Panc1 (cell line): ENCODE measurements at regions not wholly inside any gene's neighbourhood (a gene's known extent, or its start where the extent isn't known, plus 50 kb on each side); places are given as distances from the start of the nearest gene placed in this dataset.

Source experiments
- ATAC-seq: fragments of 200-7000 bp; cut with Tn5 transposase; 2 replicates; pipeline ENCODE4 v1.9.1; 2020; ENCODE audit warnings: mild to moderate bottlenecking, moderate library complexity
- BruUV-seq: library from RNA; stranded (reverse); fragments of 400-500 nt; replicated peaks from 2 replicates; lab custom pipeline; 2021; lab: Mats Ljungman, UMichigan
- CTCF ChIA-PET: fragments of 300-600 bp; sonication (Branson Sonifier 250); formaldehyde crosslinking; loops from one replicate; lab custom pipeline; 2022; ENCODE audit warnings: antibody characterized with exemption; lab: Charles Lee
- POLR2A ChIA-PET: fragments of 300-600 bp; sonication (Branson Sonifier 250); formaldehyde crosslinking; loops from one replicate; lab custom pipeline; 2022; ENCODE audit warnings: antibody characterized with exemption; lab: Charles Lee
- DNase-seq: peaks from one replicate; pipeline ENCODE4 v3.0.0-alpha.2; 2010; ENCODE audit warnings: low read depth, low spot score
- H3K27ac ChIP-seq: 2 replicates; pipeline ENCODE4 v1.5.1; 2011; ENCODE audit warnings: mild to moderate bottlenecking, low read length, inconsistent platforms
- H3K27me3 ChIP-seq: fragments of 200-500 bp; sonication (Bioruptor generic); 2 replicates; pipeline ENCODE4 v1.6.0; 2014; ENCODE audit warnings: low read length, inconsistent platforms; ENCODE audit not compliant: control insufficient read depth, insufficient read depth
- H3K36me3 ChIP-seq: fragments of 200-500 bp; sonication (Bioruptor generic); 2 replicates; pipeline ENCODE4 v1.5.1; 2014; ENCODE audit warnings: inconsistent platforms, mild to moderate bottlenecking, low read length, moderate library complexity; ENCODE audit not compliant: control insufficient read depth, insufficient read depth
- H3K4me1 ChIP-seq: 2 replicates; pipeline ENCODE4 v1.5.1; 2011; ENCODE audit warnings: inconsistent platforms, mild to moderate bottlenecking, low read length, moderate library complexity; ENCODE audit not compliant: control insufficient read depth, insufficient read depth
- H3K4me3 ChIP-seq, 2 experiments: 2 replicates each; pipeline ENCODE4 v1.5.1; 2011 to 2012; ENCODE audit warnings: low read depth in 2 of 2, low read length in 2 of 2, mild to moderate bottlenecking in 2 of 2, inconsistent platforms in 1 of 2, moderate library complexity in 1 of 2
- H3K9me3 ChIP-seq: fragments of 200-500 bp; sonication (Bioruptor generic); 2 replicates; pipeline ENCODE4 v1.5.1; 2014; ENCODE audit warnings: low read depth, mild to moderate bottlenecking, inconsistent platforms, low read length, moderate library complexity; ENCODE audit not compliant: control insufficient read depth, insufficient read depth
- CTCF ChIP-seq: fragments of 450-650 bp; IDR thresholded peaks from 2 replicates; pipeline ENCODE4 v1.5.1; 2017; ENCODE audit warnings: mild to moderate bottlenecking
- POLR2AphosphoS5 ChIP-seq: IDR thresholded peaks from 2 replicates; pipeline ENCODE4 v1.6.1; 2012; ENCODE audit warnings: mild to moderate bottlenecking, low read depth, low read length, moderate library complexity
- SIN3A ChIP-seq: IDR thresholded peaks from 2 replicates; pipeline ENCODE4 v1.6.1; 2012; ENCODE audit warnings: low read depth, mild to moderate bottlenecking, low read length, moderate library complexity, borderline replicate concordance; ENCODE audit not compliant: insufficient read depth
- TCF7L2 ChIP-seq: IDR thresholded peaks from 2 replicates; pipeline ENCODE4 v1.6.1; 2011; ENCODE audit warnings: mild to moderate bottlenecking, low read depth, low read length, inconsistent platforms
- in situ Hi-C: cut with HindIII; loops from 2 replicates; pipeline ENCODE4 v1.10.0; 2016; ENCODE audit warnings: low sequenced_read_pairs, low pct_unique_long_range_greater_than_20kb
- intact Hi-C: fragments of 100-400 bp; cut with micrococcal nuclease; formaldehyde crosslinking; loops from one replicate; pipeline ENCODE4 v1.10.0; 2022; ENCODE audit not compliant: unreplicated experiment
- TF ChIP-seq, protein P1 (sequence below), 2 experiments: IDR thresholded peaks; 2 replicates each; pipeline ENCODE4 v1.6.1; 2011 to 2012; ENCODE audit warnings: low read depth in 2 of 2, control low read depth in 1 of 2, low read length in 1 of 2, mild to moderate bottlenecking in 1 of 2, moderate library complexity in 1 of 2; ENCODE audit not compliant: insufficient read depth in 1 of 2

DNA sequence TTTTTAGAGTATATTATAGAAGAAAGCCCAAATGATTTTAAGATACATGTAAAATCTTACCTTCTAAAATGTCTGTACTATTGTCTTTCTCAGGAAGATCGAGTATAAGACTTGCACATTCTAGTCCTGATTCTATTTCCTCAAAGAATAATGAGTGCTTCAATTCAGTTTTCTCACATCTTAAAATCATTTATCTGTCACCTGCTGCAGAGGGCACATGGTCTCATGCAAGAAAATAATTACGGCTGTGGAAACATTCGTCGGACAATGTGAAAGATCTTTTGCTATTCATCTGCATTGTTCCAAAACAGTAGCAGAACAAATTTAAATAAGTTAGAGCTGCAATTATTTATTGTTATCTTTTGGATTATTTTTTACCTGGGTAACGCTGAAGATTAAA, 1403.5 kb downstream of the PCDH9 start:
- TF ChIP-seq SIN3A (no peak), TCF7L2 (no peak), CTCF (no peak), POLR2AphosphoS5 (no peak)
- TF ChIP-seq, protein P1, sequence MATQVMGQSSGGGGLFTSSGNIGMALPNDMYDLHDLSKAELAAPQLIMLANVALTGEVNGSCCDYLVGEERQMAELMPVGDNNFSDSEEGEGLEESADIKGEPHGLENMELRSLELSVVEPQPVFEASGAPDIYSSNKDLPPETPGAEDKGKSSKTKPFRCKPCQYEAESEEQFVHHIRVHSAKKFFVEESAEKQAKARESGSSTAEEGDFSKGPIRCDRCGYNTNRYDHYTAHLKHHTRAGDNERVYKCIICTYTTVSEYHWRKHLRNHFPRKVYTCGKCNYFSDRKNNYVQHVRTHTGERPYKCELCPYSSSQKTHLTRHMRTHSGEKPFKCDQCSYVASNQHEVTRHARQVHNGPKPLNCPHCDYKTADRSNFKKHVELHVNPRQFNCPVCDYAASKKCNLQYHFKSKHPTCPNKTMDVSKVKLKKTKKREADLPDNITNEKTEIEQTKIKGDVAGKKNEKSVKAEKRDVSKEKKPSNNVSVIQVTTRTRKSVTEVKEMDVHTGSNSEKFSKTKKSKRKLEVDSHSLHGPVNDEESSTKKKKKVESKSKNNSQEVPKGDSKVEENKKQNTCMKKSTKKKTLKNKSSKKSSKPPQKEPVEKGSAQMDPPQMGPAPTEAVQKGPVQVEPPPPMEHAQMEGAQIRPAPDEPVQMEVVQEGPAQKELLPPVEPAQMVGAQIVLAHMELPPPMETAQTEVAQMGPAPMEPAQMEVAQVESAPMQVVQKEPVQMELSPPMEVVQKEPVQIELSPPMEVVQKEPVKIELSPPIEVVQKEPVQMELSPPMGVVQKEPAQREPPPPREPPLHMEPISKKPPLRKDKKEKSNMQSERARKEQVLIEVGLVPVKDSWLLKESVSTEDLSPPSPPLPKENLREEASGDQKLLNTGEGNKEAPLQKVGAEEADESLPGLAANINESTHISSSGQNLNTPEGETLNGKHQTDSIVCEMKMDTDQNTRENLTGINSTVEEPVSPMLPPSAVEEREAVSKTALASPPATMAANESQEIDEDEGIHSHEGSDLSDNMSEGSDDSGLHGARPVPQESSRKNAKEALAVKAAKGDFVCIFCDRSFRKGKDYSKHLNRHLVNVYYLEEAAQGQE (IDR thresholded peaks at IDR 0.05; ENCODE audit: insufficient read depth in 1 of 2, low read depth in 2 of 2, low read length in 1 of 2): no peak
- Histone ChIP-seq H3K4me1 (no peaks in the 10 kb centered on the region), H3K27ac (no peak overlapping the region), H3K4me3 (no peak overlapping the region), H3K36me3 (no peaks in the 10 kb centered on the region), H3K27me3 (no peaks in the 10 kb centered on the region), H3K9me3 (no peaks in the 10 kb centered on the region)
- CTCF ChIA-PET: no interaction called here
- in situ Hi-C loops (no loop called here), intact Hi-C loops (no loop called here)
- no TSS peak for BruUV-seq
- no peak for ATAC-seq
- DNase-seq: no peak
- POLR2A ChIA-PET: no interaction called here

- in situ Hi-C loops: no loop called here
- Histone ChIP-seq H3K27ac (no peak overlapping the region), H3K27me3 (no peaks in the 10 kb centered on the region), H3K36me3 (no peaks in the 10 kb centered on the region), H3K9me3 (no peaks in the 10 kb centered on the region), H3K4me3 (no peak overlapping the region), H3K4me1 (no peaks in the 10 kb centered on the region)
- intact Hi-C loops: no loop called here
- no peak for DNase-seq
- ChIA-PET CTCF (no interaction called here), POLR2A (no interaction called here)
- ATAC-seq: no peak
- no TSS peak for BruUV-seq
- TF ChIP-seq POLR2AphosphoS5 (no peak), TCF7L2 (no peak), CTCF (no peak), SIN3A (no peak)
- TF ChIP-seq, protein P1 (IDR thresholded peaks at IDR 0.05; ENCODE audit: insufficient read depth in 1 of 2, low read depth in 2 of 2, low read length in 1 of 2): no peak
Observed at GRCh38 chr13:65825039-65825438, 1405.1 kb downstream of the PCDH9 start.
